ENCODE measurements at regions not wholly inside any gene's neighbourhood (a gene's known extent, or its start where the extent isn't known, plus 50 kb on each side); places are given as distances from the start of the nearest gene placed in this dataset.

- FAIRE-seq, result no peak
- WGBS, 3 donors, result 85 to 95% (median 88%) methylated on average over 8 of the region's 8 CpGs
Observed at GRCh38 chr11:105296806-105297205, 157.2 kb upstream of the CARD18 start.

GRCh38 chr11:105296386-105296785 lies 156.8 kb upstream of the CARD18 start:
- 91 to 99% (median 93%) methylated on average over 8 of the region's 8 CpGs for WGBS, 3 donors
- Histone ChIP-seq H3K27me3 (ENCODE audit: control insufficient read depth in 3 of 3, insufficient read depth in 3 of 3, low read length in 3 of 3) (peaks cover 0 to 3% (median 0%) of the 10 kb centered on the region in 3 donors), H3K27ac (ENCODE audit: low read depth in 1 of 3, low read length in 2 of 3) (no peak overlapping the region), H3K4me1 (ENCODE audit: control insufficient read depth in 3 of 3, insufficient read depth in 2 of 3, low read depth in 1 of 3, low read length in 2 of 3) (no peaks in the 10 kb centered on the region), H3K9me3 (ENCODE audit: control insufficient read depth in 2 of 2, insufficient read depth in 1 of 2, low read depth in 1 of 2, low read length in 1 of 2) (peaks cover 0 to 3% of the 10 kb centered on the region in 2 donors), H3K36me3 (ENCODE audit: control insufficient read depth in 3 of 3, insufficient read depth in 2 of 3, low read depth in 1 of 3, low read length in 3 of 3) (no peaks in the 10 kb centered on the region), H3K4me3 (ENCODE audit: low read depth in 1 of 3, low read length in 3 of 3) (no peak overlapping the region)
- FAIRE-seq, result no peak
- no peak for DNase-seq

More at GRCh38 chr11:105296806-105297205, 157.2 kb upstream of the CARD18 start:
- Histone ChIP-seq H3K36me3 (ENCODE audit: control insufficient read depth in 3 of 3, insufficient read depth in 2 of 3, low read depth in 1 of 3, low read length in 3 of 3) (no peaks in the 10 kb centered on the region), H3K9me3 (ENCODE audit: control insufficient read depth in 2 of 2, insufficient read depth in 1 of 2, low read depth in 1 of 2, low read length in 1 of 2) (peaks cover 0 to 3% of the 10 kb centered on the region in 2 donors), H3K4me1 (ENCODE audit: control insufficient read depth in 3 of 3, insufficient read depth in 2 of 3, low read depth in 1 of 3, low read length in 2 of 3) (no peaks in the 10 kb centered on the region), H3K27ac (ENCODE audit: low read depth in 1 of 3, low read length in 2 of 3) (no peak overlapping the region), H3K4me3 (ENCODE audit: low read depth in 1 of 3, low read length in 3 of 3) (no peak overlapping the region), H3K27me3 (ENCODE audit: control insufficient read depth in 3 of 3, insufficient read depth in 3 of 3, low read length in 3 of 3) (peaks cover 0 to 3% (median 0%) of the 10 kb centered on the region in 3 donors)
- DNase-seq, result no peak

GRCh38 chr11:105282658-105283057 lies 143.1 kb upstream of the CARD18 start:
- Histone ChIP-seq H3K9me3 (ENCODE audit: control insufficient read depth in 2 of 2, insufficient read depth in 1 of 2, low read depth in 1 of 2, low read length in 1 of 2) (no peaks in the 10 kb centered on the region), H3K4me1 (ENCODE audit: control insufficient read depth in 3 of 3, insufficient read depth in 2 of 3, low read depth in 1 of 3, low read length in 2 of 3) (no peaks in the 10 kb centered on the region), H3K4me3 (ENCODE audit: low read depth in 1 of 3, low read length in 3 of 3) (no peak overlapping the region), H3K36me3 (ENCODE audit: control insufficient read depth in 3 of 3, insufficient read depth in 2 of 3, low read depth in 1 of 3, low read length in 3 of 3) (no peaks in the 10 kb centered on the region), H3K27ac (ENCODE audit: low read depth in 1 of 3, low read length in 2 of 3) (no peak overlapping the region), H3K27me3 (ENCODE audit: control insufficient read depth in 3 of 3, insufficient read depth in 3 of 3, low read length in 3 of 3) (no peaks in the 10 kb centered on the region)
- WGBS, 3 donors, result 36 to 66% (median 42%) methylated on average over 2 of the region's 2 CpGs
- DNase-seq (peak in 1 of 2 donors; percentile 7), FAIRE-seq (no peak)

GRCh38 chr11:105274631-105275030 lies 135.1 kb upstream of the CARD18 start:
- H3K4me3 ChIP-seq (ENCODE audit: low read depth in 1 of 3, low read length in 3 of 3), result no peak overlapping the region
- FAIRE-seq (no peak), DNase-seq (no peak)
- no peaks in the 10 kb centered on the region for H3K9me3 ChIP-seq (ENCODE audit: control insufficient read depth in 2 of 2, insufficient read depth in 1 of 2, low read depth in 1 of 2, low read length in 1 of 2)
- H3K27ac ChIP-seq (ENCODE audit: low read depth in 1 of 3, low read length in 2 of 3), result no peak overlapping the region
- no peaks in the 10 kb centered on the region for H3K4me1 ChIP-seq (ENCODE audit: control insufficient read depth in 3 of 3, insufficient read depth in 2 of 3, low read depth in 1 of 3, low read length in 2 of 3)
- H3K36me3 ChIP-seq (ENCODE audit: control insufficient read depth in 3 of 3, insufficient read depth in 2 of 3, low read depth in 1 of 3, low read length in 3 of 3), result no peaks in the 10 kb centered on the region
- H3K27me3 ChIP-seq (ENCODE audit: control insufficient read depth in 3 of 3, insufficient read depth in 3 of 3, low read length in 3 of 3), result no peaks in the 10 kb centered on the region

GRCh38 chr11:105273660-105274280 lies 134.2 kb upstream of the CARD18 start:
- H3K4me1 ChIP-seq (ENCODE audit: control insufficient read depth in 3 of 3, insufficient read depth in 2 of 3, low read depth in 1 of 3, low read length in 2 of 3), result no peaks in the 10 kb centered on the region
- DNase-seq, result no peak
- no peak overlapping the region for H3K27ac ChIP-seq (ENCODE audit: low read depth in 1 of 3, low read length in 2 of 3)
- H3K36me3 ChIP-seq (ENCODE audit: control insufficient read depth in 3 of 3, insufficient read depth in 2 of 3, low read depth in 1 of 3, low read length in 3 of 3), result no peaks in the 10 kb centered on the region
- 53 to 82% (median 76%) methylated on average over 1 of the region's 1 CpG for WGBS, 3 donors
- no peaks in the 10 kb centered on the region for H3K9me3 ChIP-seq (ENCODE audit: control insufficient read depth in 2 of 2, insufficient read depth in 1 of 2, low read depth in 1 of 2, low read length in 1 of 2)
- FAIRE-seq, result no peak
- no peak overlapping the region for H3K4me3 ChIP-seq (ENCODE audit: low read depth in 1 of 3, low read length in 3 of 3)
- H3K27me3 ChIP-seq (ENCODE audit: control insufficient read depth in 3 of 3, insufficient read depth in 3 of 3, low read length in 3 of 3), result no peaks in the 10 kb centered on the region

- FAIRE-seq (no peak), DNase-seq (no peak)
- H3K9me3 ChIP-seq (ENCODE audit: control insufficient read depth in 2 of 2, insufficient read depth in 1 of 2, low read depth in 1 of 2, low read length in 1 of 2), result no peaks in the 10 kb centered on the region
- no peaks in the 10 kb centered on the region for H3K36me3 ChIP-seq (ENCODE audit: control insufficient read depth in 3 of 3, insufficient read depth in 2 of 3, low read depth in 1 of 3, low read length in 3 of 3)
- no peak overlapping the region for H3K27ac ChIP-seq (ENCODE audit: low read depth in 1 of 3, low read length in 2 of 3)
- no peaks in the 10 kb centered on the region for H3K4me1 ChIP-seq (ENCODE audit: control insufficient read depth in 3 of 3, insufficient read depth in 2 of 3, low read depth in 1 of 3, low read length in 2 of 3)
- no peaks in the 10 kb centered on the region for H3K27me3 ChIP-seq (ENCODE audit: control insufficient read depth in 3 of 3, insufficient read depth in 3 of 3, low read length in 3 of 3)
- no peak overlapping the region for H3K4me3 ChIP-seq (ENCODE audit: low read depth in 1 of 3, low read length in 3 of 3)
Observed at GRCh38 chr11:105269862-105270261, 130.3 kb upstream of the CARD18 start.

GRCh38 chr11:105268404-105269062 lies 129.0 kb upstream of the CARD18 start:
- Histone ChIP-seq H3K27me3 (ENCODE audit: control insufficient read depth in 3 of 3, insufficient read depth in 3 of 3, low read length in 3 of 3) (no peaks in the 10 kb centered on the region), H3K27ac (ENCODE audit: low read depth in 1 of 3, low read length in 2 of 3) (no peak overlapping the region), H3K9me3 (ENCODE audit: control insufficient read depth in 2 of 2, insufficient read depth in 1 of 2, low read depth in 1 of 2, low read length in 1 of 2) (no peaks in the 10 kb centered on the region), H3K4me3 (ENCODE audit: low read depth in 1 of 3, low read length in 3 of 3) (peak overlapping the region in 1 of 3 donors; percentile 10), H3K4me1 (ENCODE audit: control insufficient read depth in 3 of 3, insufficient read depth in 2 of 3, low read depth in 1 of 3, low read length in 2 of 3) (no peaks in the 10 kb centered on the region), H3K36me3 (ENCODE audit: control insufficient read depth in 3 of 3, insufficient read depth in 2 of 3, low read depth in 1 of 3, low read length in 3 of 3) (no peaks in the 10 kb centered on the region)
- WGBS, 3 donors, result 19 to 60% (median 41%) methylated on average over 9 of the region's 9 CpGs
- DNase-seq, result peak; percentile 17 to 63
- FAIRE-seq, result no peak

- H3K27ac ChIP-seq (ENCODE audit: low read depth in 1 of 3, low read length in 2 of 3), result no peak overlapping the region
- FAIRE-seq (no peak), DNase-seq (no peak)
- H3K9me3 ChIP-seq (ENCODE audit: control insufficient read depth in 2 of 2, insufficient read depth in 1 of 2, low read depth in 1 of 2, low read length in 1 of 2), result no peaks in the 10 kb centered on the region
- H3K36me3 ChIP-seq (ENCODE audit: control insufficient read depth in 3 of 3, insufficient read depth in 2 of 3, low read depth in 1 of 3, low read length in 3 of 3), result no peaks in the 10 kb centered on the region
- H3K27me3 ChIP-seq (ENCODE audit: control insufficient read depth in 3 of 3, insufficient read depth in 3 of 3, low read length in 3 of 3), result no peaks in the 10 kb centered on the region
- 57 to 71% (median 66%) methylated on average over 1 of the region's 1 CpG for WGBS, 3 donors
- H3K4me3 ChIP-seq (ENCODE audit: low read depth in 1 of 3, low read length in 3 of 3), result no peak overlapping the region
- no peaks in the 10 kb centered on the region for H3K4me1 ChIP-seq (ENCODE audit: control insufficient read depth in 3 of 3, insufficient read depth in 2 of 3, low read depth in 1 of 3, low read length in 2 of 3)
Observed at GRCh38 chr11:105265845-105266244, 126.3 kb upstream of the CARD18 start.

- 81 to 87% (median 87%) methylated on average over 1 of the region's 1 CpG for WGBS, 3 donors
- Histone ChIP-seq H3K9me3 (ENCODE audit: control insufficient read depth in 2 of 2, insufficient read depth in 1 of 2, low read depth in 1 of 2, low read length in 1 of 2) (no peaks in the 10 kb centered on the region), H3K27ac (ENCODE audit: low read depth in 1 of 3, low read length in 2 of 3) (no peak overlapping the region), H3K36me3 (ENCODE audit: control insufficient read depth in 3 of 3, insufficient read depth in 2 of 3, low read depth in 1 of 3, low read length in 3 of 3) (no peaks in the 10 kb centered on the region), H3K4me1 (ENCODE audit: control insufficient read depth in 3 of 3, insufficient read depth in 2 of 3, low read depth in 1 of 3, low read length in 2 of 3) (no peaks in the 10 kb centered on the region), H3K27me3 (ENCODE audit: control insufficient read depth in 3 of 3, insufficient read depth in 3 of 3, low read length in 3 of 3) (no peaks in the 10 kb centered on the region), H3K4me3 (ENCODE audit: low read depth in 1 of 3, low read length in 3 of 3) (no peak overlapping the region)
- no peak for FAIRE-seq
- DNase-seq, result no peak
Observed at GRCh38 chr11:105260976-105261375, 121.4 kb upstream of the CARD18 start.
